CD14-positive monocyte (primary cell): ENCODE measurements at regions not wholly inside any gene's neighbourhood (a gene's known extent, or its start where the extent isn't known, plus 50 kb on each side); places are given as distances from the start of the nearest gene placed in this dataset.

Source experiments
- DNase-seq, 3 donors: peaks; one replicate each; pipeline ENCODE4 v3.0.0-alpha.2; 2011 to 2022
- H2AFZ ChIP-seq: 2 replicates; pipeline ENCODE4 v1.6.0; 2012; ENCODE audit warnings: mild to moderate bottlenecking, low read depth, low read length, inconsistent platforms; ENCODE audit not compliant: insufficient read depth, poor library complexity, severe bottlenecking
- H3K27ac ChIP-seq, 2 donors: 1 replicate in 1 of 2; 2 replicates in 1 of 2; pipeline ENCODE4 v1.5.1; 2012 to 2013; ENCODE audit warnings: low read length in 2 of 2, control low read depth in 1 of 2, inconsistent platforms in 1 of 2, low read depth in 1 of 2, mild to moderate bottlenecking in 1 of 2
- H3K27me3 ChIP-seq, 2 donors: one replicate each; pipeline versions ENCODE4 v1.6.0 to v1.6.1; 2011 to 2013; ENCODE audit warnings: low read length in 2 of 2; ENCODE audit not compliant: control insufficient read depth in 2 of 2, insufficient read depth in 2 of 2
- H3K36me3 ChIP-seq, 2 donors: replicated peaks in 1 of 2; 1 replicate in 1 of 2; 2 replicates in 1 of 2; pipeline versions ENCODE4 v1.5.1 to v1.6.1; 2012 to 2013; ENCODE audit warnings: low read length in 2 of 2, control low read depth in 1 of 2, inconsistent platforms in 1 of 2, mild to moderate bottlenecking in 1 of 2; ENCODE audit not compliant: insufficient read depth in 2 of 2, control insufficient read depth in 1 of 2
- H3K4me1 ChIP-seq, 2 donors: 1 replicate in 1 of 2; 2 replicates in 1 of 2; pipeline versions ENCODE4 v1.5.1 to v1.6.1; 2012 to 2013; ENCODE audit warnings: low read length in 2 of 2, control low read depth in 1 of 2, inconsistent platforms in 1 of 2, mild to moderate bottlenecking in 1 of 2, moderate library complexity in 1 of 2; ENCODE audit not compliant: insufficient read depth in 2 of 2, control insufficient read depth in 1 of 2
- H3K4me2 ChIP-seq: replicated peaks from 2 replicates; pipeline ENCODE3; 2012; ENCODE audit warnings: low read length, moderate library complexity, mild to moderate bottlenecking; ENCODE audit not compliant: poor library complexity, severe bottlenecking; ENCODE audit errors: extremely low read depth
- H3K4me3 ChIP-seq, 3 experiments: fragments of 200-600 bp in 1 of 3; sonication (generic) in 1 of 3; replicated peaks in 1 of 3; 1 replicate in 2 of 3; 2 replicates in 1 of 3; pipeline ENCODE4 v1.5.1; 2011 to 2013; ENCODE audit warnings: low read length in 3 of 3, mild to moderate bottlenecking in 3 of 3, control low read depth in 2 of 3, low read depth in 2 of 3, inconsistent platforms in 1 of 3, moderate library complexity in 1 of 3
- H3K79me2 ChIP-seq: 2 replicates; pipeline ENCODE4 v1.6.0; 2012; ENCODE audit warnings: mild to moderate bottlenecking, control low read depth, inconsistent platforms, low read length, moderate library complexity; ENCODE audit not compliant: insufficient read depth
- H3K9ac ChIP-seq: 2 replicates; pipeline ENCODE4 v1.6.0; 2017; ENCODE audit warnings: low read length, mild to moderate bottlenecking; ENCODE audit not compliant: insufficient read depth, poor library complexity, severe bottlenecking
- H3K9me3 ChIP-seq, 2 donors: replicated peaks in 1 of 2; 1 replicate in 1 of 2; 2 replicates in 1 of 2; pipeline versions ENCODE4 v1.5.1 to v1.6.1; 2012 to 2013; ENCODE audit warnings: low read length in 2 of 2, control low read depth in 1 of 2; ENCODE audit not compliant: control insufficient read depth in 1 of 2, insufficient read depth in 1 of 2
- H4K20me1 ChIP-seq: 2 replicates; pipeline ENCODE4 v1.6.0; 2012; ENCODE audit warnings: mild to moderate bottlenecking, low read length, control low read depth, moderate library complexity; ENCODE audit not compliant: insufficient read depth
- H3K27ac Mint-ChIP-seq, 7 donors: one replicate each; pipeline ENCODE4 v1.8.0; 2020; ENCODE audit warnings: mild to moderate bottlenecking in 7 of 7, mixed read lengths in 7 of 7, moderate library complexity in 6 of 7, inconsistent platforms in 2 of 7
- H3K27me3 Mint-ChIP-seq, 3 donors: one replicate each; pipeline ENCODE4 v1.8.0; 2021 to 2022; ENCODE audit warnings: low read depth in 3 of 3, mild to moderate bottlenecking in 3 of 3, mixed read lengths in 3 of 3, moderate library complexity in 3 of 3, inconsistent platforms in 1 of 3
- H3K36me3 Mint-ChIP-seq, 2 donors: one replicate each; pipeline ENCODE4 v1.8.0; 2020; ENCODE audit warnings: mixed read lengths in 2 of 2, inconsistent platforms in 1 of 2, mild to moderate bottlenecking in 1 of 2
- H3K4me1 Mint-ChIP-seq: one replicate; pipeline ENCODE4 v1.8.0; 2020; ENCODE audit warnings: mild to moderate bottlenecking, mixed read lengths
- H3K4me3 Mint-ChIP-seq, 2 donors: one replicate each; pipeline ENCODE4 v1.8.0; 2020; ENCODE audit warnings: mild to moderate bottlenecking in 2 of 2, mixed read lengths in 2 of 2, moderate library complexity in 1 of 2
- H3K9me3 Mint-ChIP-seq, 7 donors: one replicate each; pipeline ENCODE4 v1.8.0; 2020 to 2022; ENCODE audit warnings: mixed read lengths in 7 of 7, mild to moderate bottlenecking in 6 of 7, moderate library complexity in 6 of 7, inconsistent platforms in 2 of 7
- CTCF ChIP-seq: fragments of 200-600 bp; IDR thresholded peaks from one replicate; pipeline ENCODE4 v1.8.0; 2022; ENCODE audit warnings: antibody characterized with exemption, mild to moderate bottlenecking
- whole genome bisulfite sequencing: methylation state at CpG from one replicate; pipeline ENCODE4 v1.1.5; 2013; ENCODE audit warnings: missing lambda C conversion rate; ENCODE audit not compliant: insufficient coverage; 5-methylcytosine and 5-hydroxymethylcytosine counted together
- intact Hi-C, 2 donors: fragments of 100-400 bp; cut with micrococcal nuclease; formaldehyde crosslinking; loops; one replicate each; pipeline versions ENCODE4 v1.15.0 to v1.15.1; 2023

DNA sequence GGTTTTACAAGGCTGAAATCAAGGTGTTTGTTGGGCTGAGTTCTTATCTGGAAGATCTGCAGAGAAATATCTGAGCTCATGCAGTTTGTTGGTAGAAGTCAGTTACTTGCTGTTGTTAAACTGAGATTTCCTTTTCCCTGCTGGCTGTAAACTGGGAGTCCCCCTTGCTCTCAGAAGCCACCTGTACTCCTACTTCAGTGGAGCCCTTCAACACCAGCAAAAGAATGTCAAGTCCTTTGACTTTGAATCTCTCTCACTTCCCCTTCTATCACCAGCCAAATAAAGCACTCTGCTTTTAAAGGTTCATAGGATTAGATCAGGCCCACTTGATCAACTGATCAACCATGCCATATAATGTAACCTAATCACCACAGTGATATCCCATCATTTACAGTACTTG, 252.2 kb upstream of the CDH7 start:
- Histone ChIP-seq H3K9ac (no peak overlapping the region), H2AFZ (no peak overlapping the region), H3K36me3 (no peaks in the 10 kb centered on the region), H3K27ac (no peak overlapping the region), H3K4me1 (no peaks in the 10 kb centered on the region), H3K9me3 (no peaks in the 10 kb centered on the region), H4K20me1 (no peaks in the 10 kb centered on the region), H3K79me2 (no peaks in the 10 kb centered on the region), H3K4me3 (no peak overlapping the region), H3K4me2 (no peak overlapping the region), H3K27me3 (no peaks in the 10 kb centered on the region)
- H3K27ac Mint-ChIP-seq: no peak overlapping the region
- DNase-seq: no peak
- H3K27me3 Mint-ChIP-seq: no peaks in the 10 kb centered on the region
- no peaks in the 10 kb centered on the region for H3K4me1 Mint-ChIP-seq
- no peaks in the 10 kb centered on the region for H3K36me3 Mint-ChIP-seq
- no peak overlapping the region for H3K4me3 Mint-ChIP-seq
- no peak for TF ChIP-seq CTCF
- intact Hi-C loops: no loop called here
- H3K9me3 Mint-ChIP-seq: no peaks in the 10 kb centered on the region

GRCh38 chr18:65487569-65487968, 263.2 kb upstream of the CDH7 start:
- H4K20me1 ChIP-seq: no peaks in the 10 kb centered on the region
- no peak for DNase-seq
- no CpG with 5 or more reads among the region's 2 CpGs for WGBS
- no peaks in the 10 kb centered on the region for H3K9me3 Mint-ChIP-seq
- no peak overlapping the region for H2AFZ ChIP-seq
- no peaks in the 10 kb centered on the region for H3K4me1 ChIP-seq
- no peak overlapping the region for H3K4me3 Mint-ChIP-seq
- intact Hi-C loops: no loop called here
- H3K27me3 Mint-ChIP-seq: peaks cover 0 to 1% (median 0%) of the 10 kb centered on the region in 3 donors
- no peaks in the 10 kb centered on the region for H3K36me3 Mint-ChIP-seq
- no peak for TF ChIP-seq CTCF
- H3K4me2 ChIP-seq: no peak overlapping the region
- peaks cover 0 to 4% of the 10 kb centered on the region in 2 donors for H3K9me3 ChIP-seq
- no peaks in the 10 kb centered on the region for H3K27me3 ChIP-seq
- H3K9ac ChIP-seq: no peak overlapping the region
- no peak overlapping the region for H3K4me3 ChIP-seq
- no peak overlapping the region for H3K27ac ChIP-seq
- H3K79me2 ChIP-seq: no peaks in the 10 kb centered on the region
- no peaks in the 10 kb centered on the region for H3K36me3 ChIP-seq
- no peak overlapping the region for H3K27ac Mint-ChIP-seq
- H3K4me1 Mint-ChIP-seq: no peaks in the 10 kb centered on the region
